HG03175 (cell line): ENCODE measurements at regions not wholly inside any gene's neighbourhood (a gene's known extent, or its start where the extent isn't known, plus 50 kb on each side); places are given as distances from the start of the nearest gene placed in this dataset.
A peak's percentile ranks its signal among the peaks of the same experiment; 100 is the strongest.
"Not testable (repeated sequence)": the region's sequence is repeated elsewhere in the genome, so short reads cannot be mapped to it uniquely, and the experiment has no call there.

Source experiments
- ATAC-seq: cut with Tn5 transposase; IDR thresholded peaks from one replicate; pipeline ENCODE4 v1.9.1; 2021; ENCODE audit warnings: mild to moderate bottlenecking, moderate library complexity; ENCODE audit not compliant: unreplicated experiment

GRCh38 chr17:77083531-77083930, 57.2 kb upstream of the SEC14L1 start:
- no peak for ATAC-seq

GRCh38 chr17:77085926-77086432, 54.8 kb upstream of the SEC14L1 start:
- ATAC-seq, result no peak

- no peak for ATAC-seq
These were observed 54.2 kb upstream of the SEC14L1 start for GRCh38 chr17:77086433-77087010.

- ATAC-seq, result no peak
These were observed 52.9 kb upstream of the SEC14L1 start for GRCh38 chr17:77087650-77088454.

GRCh38 chr17:77088455-77089123, 52.2 kb upstream of the SEC14L1 start:
- peak; percentile 92 for ATAC-seq

- ATAC-seq, result no peak
These were observed 51.7 kb upstream of the SEC14L1 start for GRCh38 chr17:77089124-77089490.

- not testable (repeated sequence) for ATAC-seq
These were observed 50.8 kb upstream of the SEC14L1 start for GRCh38 chr17:77089949-77090348.

- ATAC-seq, result no peak
These were observed 50.3 kb upstream of the SEC14L1 start for GRCh38 chr17:77090476-77090875.
